K562 (cell line): ENCODE measurements at regions not wholly inside any gene's neighbourhood (a gene's known extent, or its start where the extent isn't known, plus 50 kb on each side); places are given as distances from the start of the nearest gene placed in this dataset.

Experiments used
- ARID2 ChIP-seq: fragments of 450-650 bp; IDR thresholded peaks from 2 replicates; pipeline ENCODE4 v1.6.1; 2017; ENCODE audit warnings: antibody characterized with exemption, mild to moderate bottlenecking
- BDP1 ChIP-seq: IDR thresholded peaks from 3 replicates; pipeline ENCODE4 v1.6.1; 2011; ENCODE audit not compliant: insufficient read length, insufficient read depth
- CEBPG ChIP-seq, 3 experiments: fragments of 200-800 bp in 1 of 3; sonication (Bioruptor generic) in 1 of 3; sonication (generic) in 1 of 3; formaldehyde crosslinking in 1 of 3; IDR thresholded peaks in 2 of 3; conservative IDR thresholded peaks in 1 of 3; 2 replicates each; pipeline versions ENCODE4 v1.6.1 to v1.8.0; 2016 to 2022; ENCODE audit warnings: missing compliant biosample characterization in 2 of 3, missing genetic modification characterization in 2 of 3, mild to moderate bottlenecking in 1 of 3, missing genetic modification reagents in 1 of 3
- FOXK2 ChIP-seq, 2 experiments: fragments of 450-650 bp; IDR thresholded peaks in 1 of 2; conservative IDR thresholded peaks in 1 of 2; 2 replicates each; pipeline ENCODE4 v1.6.1; 2016; ENCODE audit warnings: low read depth in 2 of 2, mild to moderate bottlenecking in 1 of 2
- GABPB2 ChIP-seq: fragments of 250-450 bp; sonication (Bioruptor Pico); conservative IDR thresholded peaks from 2 replicates; pipeline ENCODE4 v1.5.1; 2021; ENCODE audit warnings: mild to moderate bottlenecking
- L3MBTL2 ChIP-seq: fragments of 450-650 bp; IDR thresholded peaks from 2 replicates; pipeline ENCODE4 v1.6.1; 2016; ENCODE audit warnings: mild to moderate bottlenecking, moderate library complexity
- MCM3 ChIP-seq: fragments of 450-650 bp; IDR thresholded peaks from 2 replicates; pipeline ENCODE4 v1.6.1; 2016
- MTA1 ChIP-seq: fragments of 450-650 bp; IDR thresholded peaks from 2 replicates; pipeline ENCODE4 v1.6.1; 2017; ENCODE audit warnings: borderline replicate concordance
- NFIC ChIP-seq: fragments of 450-650 bp; IDR thresholded peaks from 2 replicates; pipeline ENCODE4 v1.6.1; 2017; ENCODE audit warnings: mild to moderate bottlenecking, inconsistent platforms
- PCBP1 ChIP-seq: fragments of 200-400 bp; formaldehyde crosslinking; IDR thresholded peaks from 2 replicates; pipeline ENCODE4 v1.6.1; 2018; ENCODE audit warnings: mild to moderate bottlenecking, low read depth, low read length; ENCODE audit not compliant: poor library complexity, severe bottlenecking
- RAD21 ChIP-seq, 2 experiments: fragments of 250-450 bp in 1 of 2; fragments of 450-650 bp in 1 of 2; sonication (Bioruptor Pico) in 1 of 2; formaldehyde crosslinking in 1 of 2; IDR thresholded peaks in 1 of 2; conservative IDR thresholded peaks in 1 of 2; 2 replicates each; pipeline versions ENCODE4 v1.4.0 to v1.8.0; 2020 to 2022; ENCODE audit warnings: mild to moderate bottlenecking in 2 of 2, moderate library complexity in 1 of 2
- RAD51 ChIP-seq: fragments of 450-650 bp; IDR thresholded peaks from 2 replicates; pipeline ENCODE4 v1.7.1; 2016; ENCODE audit warnings: low read depth, mild to moderate bottlenecking, borderline replicate concordance
- SPI1 ChIP-seq: IDR thresholded peaks from 2 replicates; pipeline ENCODE4 v1.6.1; 2011; ENCODE audit warnings: low read depth, low read length, control low read depth, borderline replicate concordance
- UBTF ChIP-seq, 2 experiments: IDR thresholded peaks; 2 replicates each; pipeline ENCODE4 v1.6.1; 2012; ENCODE audit warnings: improper control_type of control experiment in 2 of 2, low read depth in 2 of 2, low read length in 2 of 2, borderline replicate concordance in 1 of 2
- USF2 ChIP-seq: sonication (generic); formaldehyde crosslinking; IDR thresholded peaks from 2 replicates; pipeline ENCODE4 v1.5.0; 2020; ENCODE audit warnings: missing genetic modification reagents
- ZBTB11 ChIP-seq, 3 experiments: fragments of 200-800 bp in 1 of 3; fragments of 250-450 bp in 1 of 3; fragments of 450-650 bp in 1 of 3; sonication (Bioruptor Pico) in 1 of 3; sonication (Bioruptor generic) in 1 of 3; formaldehyde crosslinking in 1 of 3; IDR thresholded peaks; 2 replicates each; pipeline versions ENCODE4 v1.6.1 to v1.8.0; 2016 to 2022; ENCODE audit warnings: mild to moderate bottlenecking in 2 of 3, missing genetic modification characterization in 2 of 3, missing compliant biosample characterization in 1 of 3, moderate library complexity in 1 of 3
- ZEB2 ChIP-seq: fragments of 450-650 bp; IDR thresholded peaks from 2 replicates; pipeline ENCODE4 v1.6.1; 2016
- ZNF124 ChIP-seq: sonication (generic); formaldehyde crosslinking; IDR thresholded peaks from 2 replicates; pipeline ENCODE4 v1.8.1; 2022; ENCODE audit warnings: missing genetic modification reagents
- ZNF134 ChIP-seq: fragments of 250-450 bp; sonication (Bioruptor Pico); conservative IDR thresholded peaks from 2 replicates; pipeline ENCODE4 v1.4.0; 2020
- ZNF24 ChIP-seq: fragments of 450-650 bp; IDR thresholded peaks from 2 replicates; pipeline ENCODE4 v1.6.1; 2016
- ZNF253 ChIP-seq: fragments of 250-450 bp; sonication (Bioruptor Pico); conservative IDR thresholded peaks from 2 replicates; pipeline ENCODE4 v1.6.1; 2021; ENCODE audit warnings: mild to moderate bottlenecking
- ZNF311 ChIP-seq: fragments of 250-450 bp; sonication (Bioruptor Pico); IDR thresholded peaks from 2 replicates; pipeline ENCODE4 v1.4.0; 2020; ENCODE audit warnings: mild to moderate bottlenecking, moderate library complexity

- TF ChIP-seq ZBTB11 (CRISPR knock-in tag; IDR thresholded peaks at IDR 0.05) (0 out of 6 replicates have a peak, but pooled peaks of 1 of the 3 experiments have one; percentile 3), GABPB2 (CRISPR knock-in tag) (no peak), BDP1 (no peak), RAD51 (peak; percentile 83), MTA1 (no peak), PCBP1 (no peak), UBTF (IDR thresholded peaks at IDR 0.05; ENCODE audit: borderline replicate concordance in 1 of 2, low read depth in 2 of 2, low read length in 2 of 2) (no peak), RAD21 (CRISPR knock-in tag; conservative IDR thresholded peaks at IDR 0.05 in 1 of 2, IDR thresholded peaks at IDR 0.05 in 1 of 2) (no peak), ZNF24 (no peak), SPI1 (peak; percentile 55; the same call in 1 of the 2 replicates), ZNF124 (CRISPR knock-in tag) (no peak), FOXK2 (conservative IDR thresholded peaks at IDR 0.05 in 1 of 2, IDR thresholded peaks at IDR 0.05 in 1 of 2; ENCODE audit: low read depth in 2 of 2) (peak in 1 of 2 experiments; percentile 38; a peak in 2 of 4 replicates), ZNF311 (CRISPR knock-in tag) (no peak), MCM3 (no peak), ZEB2 (no peak), ZNF253 (CRISPR knock-in tag) (no peak), L3MBTL2 (no peak; the same call in 1 of the 2 replicates), NFIC (no peak), USF2 (CRISPR knock-in tag) (peak; percentile 75), ZNF134 (CRISPR knock-in tag) (no peak), ARID2 (no peak), CEBPG (CRISPR knock-in tag; IDR thresholded peaks at IDR 0.05) (no peak), CEBPG (tag; conservative IDR thresholded peaks at IDR 0.05 in 1 of 2, IDR thresholded peaks at IDR 0.05 in 1 of 2) (0 out of 4 replicates have a peak, but pooled peaks of 1 of the 2 experiments have one; percentile 22)
Measured at GRCh38 chr20:36084897-36085613, 69.5 kb upstream of the EPB41L1 start (continued).
